ENCODE measurements at regions not wholly inside any gene's neighbourhood (a gene's known extent, or its start where the extent isn't known, plus 50 kb on each side); places are given as distances from the start of the nearest gene placed in this dataset.

DNA sequence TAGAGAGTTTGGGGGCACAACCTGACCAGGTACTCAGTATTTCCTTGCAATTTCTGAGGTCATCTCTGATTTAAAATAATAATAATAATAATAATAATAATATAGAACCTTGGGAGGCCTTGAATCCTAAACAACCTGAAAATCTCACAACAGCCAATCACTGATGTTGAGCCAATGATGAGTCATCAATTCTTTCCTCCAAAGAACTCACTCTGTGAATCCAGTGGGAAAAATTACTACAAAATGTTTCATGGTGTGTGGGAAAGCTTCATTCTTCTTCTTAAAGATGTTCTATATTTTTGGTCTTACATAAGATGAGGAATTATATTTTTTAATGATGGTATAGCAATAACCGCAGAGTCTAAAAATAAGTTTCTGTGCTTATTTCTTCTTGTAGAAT lies 594.6 kb downstream of the EFNB2 start:
- peaks cover 8% of the 10 kb centered on the region; the same call in 2 of the 3 replicates for H3K36me3 Mint-ChIP-seq (ENCODE audit: low read depth)
- H3K36me3 ChIP-seq (ENCODE audit: insufficient read depth) = no peaks in the 10 kb centered on the region
- H3K9me3 Mint-ChIP-seq = peaks cover 6% of the 10 kb centered on the region
- DNase-seq (ENCODE audit: low spot score) (no peak), ATAC-seq (no peak)
- H3K27ac ChIP-seq (ENCODE audit: low read depth) = no peak overlapping the region
- H3K4me3 ChIP-seq = no peak overlapping the region
- no peak overlapping the region for H3K4me2 ChIP-seq
- no peaks in the 10 kb centered on the region for H3K79me2 ChIP-seq (replicated peaks; ENCODE audit: insufficient read depth)
- peaks cover 9% of the 10 kb centered on the region; the same call in 2 of the 3 replicates for H3K4me1 Mint-ChIP-seq
- no peaks in the 10 kb centered on the region for H3F3A ChIP-seq (replicated peaks; ENCODE audit: low read depth)
- peaks cover 2% of the 10 kb centered on the region for H3K27me3 Mint-ChIP-seq (ENCODE audit: insufficient read depth, low read depth, poor library complexity)
- no peaks in the 10 kb centered on the region for H3K4me1 ChIP-seq (ENCODE audit: insufficient read depth)
- H3K9me2 ChIP-seq (ENCODE audit: insufficient read depth) = peaks cover 10% of the 10 kb centered on the region
- no peak overlapping the region for H3K4me3 Mint-ChIP-seq
- H2AFZ ChIP-seq = no peak overlapping the region
- H4K20me1 ChIP-seq (replicated peaks; ENCODE audit: insufficient read depth) = no peaks in the 10 kb centered on the region
- TF ChIP-seq ZNF331 (CRISPR knock-in tag; IDR thresholded peaks at IDR 0.05; ENCODE audit: low read depth) (no peak), JUNB (IDR thresholded peaks at IDR 0.05; ENCODE audit: unreplicated experiment) (no peak), EZH2phosphoT487 (IDR thresholded peaks at IDR 0.05; ENCODE audit: unreplicated experiment) (no peak)
- no peak overlapping the region for H3K27ac Mint-ChIP-seq
- no peaks in the 10 kb centered on the region for H3K27me3 ChIP-seq (ENCODE audit: insufficient read depth)

DNA sequence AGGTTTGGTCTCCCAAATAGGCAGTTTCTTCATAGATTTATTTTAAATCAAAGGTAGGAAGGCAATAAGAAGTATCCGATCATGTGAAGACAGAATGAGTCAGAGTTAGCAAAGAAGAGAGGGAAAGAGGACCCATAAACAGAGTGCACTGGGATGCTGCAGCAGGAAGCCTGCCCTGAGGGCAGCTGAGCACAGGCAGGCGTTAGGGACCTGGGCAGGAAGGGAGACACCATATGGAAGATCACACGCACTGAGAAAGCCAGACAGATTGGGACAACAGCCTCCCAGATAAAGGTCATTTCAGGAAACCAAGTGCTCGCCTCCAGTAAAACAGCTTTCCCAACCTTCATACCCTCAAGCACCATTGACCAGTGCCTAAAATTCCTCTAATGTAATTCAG lies 598.0 kb downstream of the EFNB2 start:
- H3K4me2 ChIP-seq = no peak overlapping the region
- DNase-seq (ENCODE audit: low spot score) (peak; percentile 32), ATAC-seq (peak; percentile 62)
- Mint-ChIP-seq H3K36me3 (ENCODE audit: low read depth) (no peaks in the 10 kb centered on the region), H3K4me3 (no peak overlapping the region), H3K27me3 (ENCODE audit: insufficient read depth, low read depth, poor library complexity) (no peaks in the 10 kb centered on the region), H3K4me1 (0 out of 3 replicates have a peak, but pooled peaks cover 3% of the 10 kb centered on the region), H3K27ac (no peak overlapping the region), H3K9me3 (no peaks in the 10 kb centered on the region)
- no peaks in the 10 kb centered on the region for H3K4me1 ChIP-seq (ENCODE audit: insufficient read depth)
- H4K20me1 ChIP-seq (replicated peaks; ENCODE audit: insufficient read depth) = no peaks in the 10 kb centered on the region
- H2AFZ ChIP-seq = no peak overlapping the region
- no peaks in the 10 kb centered on the region for H3K79me2 ChIP-seq (replicated peaks; ENCODE audit: insufficient read depth)
- H3K9me2 ChIP-seq (ENCODE audit: insufficient read depth) = no peaks in the 10 kb centered on the region; the same call in 1 of the 2 replicates
- no peaks in the 10 kb centered on the region for H3F3A ChIP-seq (replicated peaks; ENCODE audit: low read depth)
- no peak overlapping the region for H3K4me3 ChIP-seq
- H3K27ac ChIP-seq (ENCODE audit: low read depth) = no peak overlapping the region
- no peaks in the 10 kb centered on the region for H3K27me3 ChIP-seq (ENCODE audit: insufficient read depth)
- H3K36me3 ChIP-seq (ENCODE audit: insufficient read depth) = no peaks in the 10 kb centered on the region
- TF ChIP-seq ETS1 (IDR thresholded peaks at IDR 0.05) (no peak), ZNF114 (CRISPR knock-in tag; IDR thresholded peaks at IDR 0.05) (no peak), EZH2phosphoT487 (IDR thresholded peaks at IDR 0.05; ENCODE audit: unreplicated experiment) (no peak), EZH2 (IDR thresholded peaks at IDR 0.05; ENCODE audit: low read depth, unreplicated experiment) (no peak), POLR2AphosphoS5 (IDR thresholded peaks at IDR 0.05; ENCODE audit: low read depth) (no peak), ZNF331 (CRISPR knock-in tag; IDR thresholded peaks at IDR 0.05; ENCODE audit: low read depth) (no peak), JUNB (IDR thresholded peaks at IDR 0.05; ENCODE audit: unreplicated experiment) (no peak), STAT1 (IDR thresholded peaks at IDR 0.05; ENCODE audit: unreplicated experiment) (no peak)
- TF ChIP-seq, protein P1, sequence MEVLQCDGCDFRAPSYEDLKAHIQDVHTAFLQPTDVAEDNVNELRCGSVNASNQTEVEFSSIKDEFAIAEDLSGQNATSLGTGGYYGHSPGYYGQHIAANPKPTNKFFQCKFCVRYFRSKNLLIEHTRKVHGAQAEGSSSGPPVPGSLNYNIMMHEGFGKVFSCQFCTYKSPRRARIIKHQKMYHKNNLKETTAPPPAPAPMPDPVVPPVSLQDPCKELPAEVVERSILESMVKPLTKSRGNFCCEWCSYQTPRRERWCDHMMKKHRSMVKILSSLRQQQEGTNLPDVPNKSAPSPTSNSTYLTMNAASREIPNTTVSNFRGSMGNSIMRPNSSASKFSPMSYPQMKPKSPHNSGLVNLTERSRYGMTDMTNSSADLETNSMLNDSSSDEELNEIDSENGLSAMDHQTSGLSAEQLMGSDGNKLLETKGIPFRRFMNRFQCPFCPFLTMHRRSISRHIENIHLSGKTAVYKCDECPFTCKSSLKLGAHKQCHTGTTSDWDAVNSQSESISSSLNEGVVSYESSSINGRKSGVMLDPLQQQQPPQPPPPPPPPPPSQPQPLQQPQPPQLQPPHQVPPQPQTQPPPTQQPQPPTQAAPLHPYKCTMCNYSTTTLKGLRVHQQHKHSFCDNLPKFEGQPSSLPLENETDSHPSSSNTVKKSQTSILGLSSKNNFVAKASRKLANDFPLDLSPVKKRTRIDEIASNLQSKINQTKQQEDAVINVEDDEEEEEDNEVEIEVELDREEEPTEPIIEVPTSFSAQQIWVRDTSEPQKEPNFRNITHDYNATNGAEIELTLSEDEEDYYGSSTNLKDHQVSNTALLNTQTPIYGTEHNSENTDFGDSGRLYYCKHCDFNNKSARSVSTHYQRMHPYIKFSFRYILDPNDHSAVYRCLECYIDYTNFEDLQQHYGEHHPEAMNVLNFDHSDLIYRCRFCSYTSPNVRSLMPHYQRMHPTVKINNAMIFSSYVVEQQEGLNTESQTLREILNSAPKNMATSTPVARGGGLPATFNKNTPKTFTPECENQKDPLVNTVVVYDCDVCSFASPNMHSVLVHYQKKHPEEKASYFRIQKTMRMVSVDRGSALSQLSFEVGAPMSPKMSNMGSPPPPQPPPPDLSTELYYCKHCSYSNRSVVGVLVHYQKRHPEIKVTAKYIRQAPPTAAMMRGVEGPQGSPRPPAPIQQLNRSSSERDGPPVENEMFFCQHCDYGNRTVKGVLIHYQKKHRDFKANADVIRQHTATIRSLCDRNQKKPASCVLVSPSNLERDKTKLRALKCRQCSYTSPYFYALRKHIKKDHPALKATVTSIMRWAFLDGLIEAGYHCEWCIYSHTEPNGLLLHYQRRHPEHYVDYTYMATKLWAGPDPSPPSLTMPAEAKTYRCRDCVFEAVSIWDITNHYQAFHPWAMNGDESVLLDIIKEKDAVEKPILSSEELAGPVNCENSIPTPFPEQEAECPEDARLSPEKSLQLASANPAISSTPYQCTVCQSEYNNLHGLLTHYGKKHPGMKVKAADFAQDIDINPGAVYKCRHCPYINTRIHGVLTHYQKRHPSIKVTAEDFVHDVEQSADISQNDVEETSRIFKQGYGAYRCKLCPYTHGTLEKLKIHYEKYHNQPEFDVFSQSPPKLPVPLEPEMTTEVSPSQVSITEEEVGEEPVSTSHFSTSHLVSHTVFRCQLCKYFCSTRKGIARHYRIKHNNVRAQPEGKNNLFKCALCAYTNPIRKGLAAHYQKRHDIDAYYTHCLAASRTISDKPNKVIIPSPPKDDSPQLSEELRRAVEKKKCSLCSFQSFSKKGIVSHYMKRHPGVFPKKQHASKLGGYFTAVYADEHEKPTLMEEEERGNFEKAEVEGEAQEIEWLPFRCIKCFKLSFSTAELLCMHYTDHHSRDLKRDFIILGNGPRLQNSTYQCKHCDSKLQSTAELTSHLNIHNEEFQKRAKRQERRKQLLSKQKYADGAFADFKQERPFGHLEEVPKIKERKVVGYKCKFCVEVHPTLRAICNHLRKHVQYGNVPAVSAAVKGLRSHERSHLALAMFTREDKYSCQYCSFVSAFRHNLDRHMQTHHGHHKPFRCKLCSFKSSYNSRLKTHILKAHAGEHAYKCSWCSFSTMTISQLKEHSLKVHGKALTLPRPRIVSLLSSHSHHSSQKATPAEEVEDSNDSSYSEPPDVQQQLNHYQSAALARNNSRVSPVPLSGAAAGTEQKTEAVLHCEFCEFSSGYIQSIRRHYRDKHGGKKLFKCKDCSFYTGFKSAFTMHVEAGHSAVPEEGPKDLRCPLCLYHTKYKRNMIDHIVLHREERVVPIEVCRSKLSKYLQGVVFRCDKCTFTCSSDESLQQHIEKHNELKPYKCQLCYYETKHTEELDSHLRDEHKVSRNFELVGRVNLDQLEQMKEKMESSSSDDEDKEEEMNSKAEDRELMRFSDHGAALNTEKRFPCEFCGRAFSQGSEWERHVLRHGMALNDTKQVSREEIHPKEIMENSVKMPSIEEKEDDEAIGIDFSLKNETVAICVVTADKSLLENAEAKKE (CRISPR knock-in tag; IDR thresholded peaks at IDR 0.05) = no peak
- TF ChIP-seq, protein P2, sequence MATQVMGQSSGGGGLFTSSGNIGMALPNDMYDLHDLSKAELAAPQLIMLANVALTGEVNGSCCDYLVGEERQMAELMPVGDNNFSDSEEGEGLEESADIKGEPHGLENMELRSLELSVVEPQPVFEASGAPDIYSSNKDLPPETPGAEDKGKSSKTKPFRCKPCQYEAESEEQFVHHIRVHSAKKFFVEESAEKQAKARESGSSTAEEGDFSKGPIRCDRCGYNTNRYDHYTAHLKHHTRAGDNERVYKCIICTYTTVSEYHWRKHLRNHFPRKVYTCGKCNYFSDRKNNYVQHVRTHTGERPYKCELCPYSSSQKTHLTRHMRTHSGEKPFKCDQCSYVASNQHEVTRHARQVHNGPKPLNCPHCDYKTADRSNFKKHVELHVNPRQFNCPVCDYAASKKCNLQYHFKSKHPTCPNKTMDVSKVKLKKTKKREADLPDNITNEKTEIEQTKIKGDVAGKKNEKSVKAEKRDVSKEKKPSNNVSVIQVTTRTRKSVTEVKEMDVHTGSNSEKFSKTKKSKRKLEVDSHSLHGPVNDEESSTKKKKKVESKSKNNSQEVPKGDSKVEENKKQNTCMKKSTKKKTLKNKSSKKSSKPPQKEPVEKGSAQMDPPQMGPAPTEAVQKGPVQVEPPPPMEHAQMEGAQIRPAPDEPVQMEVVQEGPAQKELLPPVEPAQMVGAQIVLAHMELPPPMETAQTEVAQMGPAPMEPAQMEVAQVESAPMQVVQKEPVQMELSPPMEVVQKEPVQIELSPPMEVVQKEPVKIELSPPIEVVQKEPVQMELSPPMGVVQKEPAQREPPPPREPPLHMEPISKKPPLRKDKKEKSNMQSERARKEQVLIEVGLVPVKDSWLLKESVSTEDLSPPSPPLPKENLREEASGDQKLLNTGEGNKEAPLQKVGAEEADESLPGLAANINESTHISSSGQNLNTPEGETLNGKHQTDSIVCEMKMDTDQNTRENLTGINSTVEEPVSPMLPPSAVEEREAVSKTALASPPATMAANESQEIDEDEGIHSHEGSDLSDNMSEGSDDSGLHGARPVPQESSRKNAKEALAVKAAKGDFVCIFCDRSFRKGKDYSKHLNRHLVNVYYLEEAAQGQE (IDR thresholded peaks at IDR 0.05; ENCODE audit: unreplicated experiment) = no peak

All from GM23338 (cell line).